HCT116 (cell line): ENCODE measurements at regions not wholly inside any gene's neighbourhood (a gene's known extent, or its start where the extent isn't known, plus 50 kb on each side); places are given as distances from the start of the nearest gene placed in this dataset.

Experiments used
- ATAC-seq: fragments of 200-7000 bp; cut with Tn5 transposase; 2 replicates; pipeline ENCODE4 v1.9.1; 2020; ENCODE audit warnings: mild to moderate bottlenecking, moderate library complexity
- BruUV-seq: library from RNA; stranded (reverse); fragments of 400-500 nt; replicated peaks from 2 replicates; lab custom pipeline; 2021; lab: Mats Ljungman, UMichigan
- CTCF ChIA-PET: fragments of 300-600 bp; sonication (Branson Sonifier 250); formaldehyde crosslinking; loops from one replicate; lab custom pipeline; 2021; ENCODE audit warnings: antibody characterized with exemption; lab: Charles Lee
- POLR2A ChIA-PET: fragments of 300-600, 350-600 bp; sonication (Branson Sonifier 250); formaldehyde crosslinking; loops from one replicate; lab custom pipeline; 2021; ENCODE audit warnings: antibody characterized with exemption; lab: Charles Lee
- RAD21 ChIA-PET, 2 experiments: fragments of 300-600 bp; sonication (Branson Sonifier 250); formaldehyde crosslinking; loops; one replicate each; lab custom pipeline; 2023; ENCODE audit warnings: low total read pairs in 2 of 2; ENCODE audit not compliant: uncharacterized antibody in 2 of 2, unreplicated experiment in 2 of 2, low non-redundant PET in 1 of 2; lab: Charles Lee
- DNase-seq: peaks from one replicate; pipeline ENCODE4 v3.0.0-alpha.2; 2010; ENCODE audit warnings: low read depth, low spot score
- H2AFZ ChIP-seq: fragments of 200-600 bp; shearing (Covaris generic), sonication (generic); 2 replicates; pipeline ENCODE4 v1.6.1; 2017; ENCODE audit warnings: low read depth, mixed run types, mixed read lengths, antibody characterized with exemption, low read length; ENCODE audit not compliant: poor library complexity, severe bottlenecking
- H3K27ac ChIP-seq: 2 replicates; pipeline ENCODE4 v1.5.1; 2012; ENCODE audit warnings: low read depth, low read length
- H3K27me3 ChIP-seq: fragments of 200-600 bp; sonication (generic); 2 replicates; pipeline ENCODE4 v1.6.1; 2016; ENCODE audit warnings: mixed run types, low read length, mixed read lengths; ENCODE audit not compliant: insufficient read depth
- H3K36me3 ChIP-seq, 2 experiments: fragments of 200-500 bp in 1 of 2; fragments of 200-600 bp in 1 of 2; sonication (Bioruptor generic) in 1 of 2; sonication (generic) in 1 of 2; 2 replicates each; pipeline versions ENCODE4 v1.5.1 to v1.6.1; 2014 to 2016; ENCODE audit warnings: low read length in 2 of 2, inconsistent platforms in 1 of 2, mixed read lengths in 1 of 2, mixed run types in 1 of 2; ENCODE audit not compliant: insufficient read depth in 2 of 2, control insufficient read depth in 1 of 2
- H3K4me1 ChIP-seq, 2 experiments: fragments of 200-600 bp in 1 of 2; sonication (generic) in 1 of 2; 2 replicates each; pipeline versions ENCODE4 v1.5.1 to v1.6.1; 2012 to 2017; ENCODE audit warnings: low read length in 2 of 2, inconsistent platforms in 1 of 2, mild to moderate bottlenecking in 1 of 2, mixed read lengths in 1 of 2, mixed run types in 1 of 2, moderate library complexity in 1 of 2; ENCODE audit not compliant: insufficient read depth in 2 of 2, control insufficient read depth in 1 of 2
- H3K4me2 ChIP-seq: fragments of 200-600 bp; sonication (generic); 2 replicates; pipeline ENCODE4 v1.6.1; 2017; ENCODE audit warnings: mixed run types, low read length, mixed read lengths
- H3K4me3 ChIP-seq, 2 experiments: fragments of 200-600 bp in 1 of 2; sonication (generic) in 1 of 2; replicated peaks in 1 of 2; 2 replicates each; pipeline ENCODE4 v1.5.1; 2011 to 2016; ENCODE audit warnings: low read length in 2 of 2, control low read depth in 1 of 2, low read depth in 1 of 2, mild to moderate bottlenecking in 1 of 2, mixed read lengths in 1 of 2, mixed run types in 1 of 2
- H3K79me2 ChIP-seq: fragments of 200-600 bp; sonication (generic); 2 replicates; pipeline ENCODE4 v1.6.1; 2017; ENCODE audit warnings: mild to moderate bottlenecking, mixed run types, low read length, moderate library complexity, mixed read lengths; ENCODE audit not compliant: insufficient read depth
- H3K9ac ChIP-seq: fragments of 200-600 bp; sonication (generic); 2 replicates; pipeline ENCODE4 v1.6.1; 2016; ENCODE audit warnings: low read length, mixed read lengths
- H3K9me2 ChIP-seq: fragments of 200-600 bp; sonication (generic), shearing (Covaris generic); 2 replicates; pipeline ENCODE4 v1.6.1; 2017; ENCODE audit warnings: mixed run types, mild to moderate bottlenecking, moderate library complexity; ENCODE audit not compliant: insufficient read depth
- H3K9me3 ChIP-seq, 2 experiments: fragments of 200-500 bp in 1 of 2; fragments of 200-600 bp in 1 of 2; sonication (Bioruptor generic) in 1 of 2; sonication (generic) in 1 of 2; 2 replicates each; pipeline ENCODE4 v1.6.1; 2014 to 2017; ENCODE audit warnings: low read length in 2 of 2, mixed read lengths in 2 of 2, inconsistent platforms in 1 of 2, low read depth in 1 of 2, mild to moderate bottlenecking in 1 of 2, mixed run types in 1 of 2, moderate library complexity in 1 of 2; ENCODE audit not compliant: control insufficient read depth in 1 of 2, insufficient read depth in 1 of 2
- H4K20me1 ChIP-seq: fragments of 200-600 bp; sonication (generic), shearing (Covaris generic); 2 replicates; pipeline ENCODE4 v1.6.1; 2017; ENCODE audit warnings: mixed run types, mild to moderate bottlenecking, moderate library complexity; ENCODE audit not compliant: insufficient read depth
- ATF3 ChIP-seq: IDR thresholded peaks from 2 replicates; pipeline ENCODE4 v1.6.1; 2012
- CBX3 ChIP-seq: IDR thresholded peaks from 2 replicates; pipeline ENCODE4 v1.6.1; 2012; ENCODE audit warnings: low read depth
- CEBPB ChIP-seq: IDR thresholded peaks from 2 replicates; pipeline ENCODE4 v1.6.1; 2012; ENCODE audit warnings: low read depth
- EGR1 ChIP-seq: IDR thresholded peaks from 2 replicates; pipeline ENCODE4 v1.6.1; 2012; ENCODE audit warnings: low read depth
- ELF1 ChIP-seq: IDR thresholded peaks from 2 replicates; pipeline ENCODE4 v1.6.1; 2012; ENCODE audit warnings: low read depth, borderline replicate concordance
- EZH2 ChIP-seq: fragments of 200-600 bp; sonication (generic); IDR thresholded peaks from 2 replicates; pipeline ENCODE4 v1.6.1; 2017; ENCODE audit warnings: antibody characterized with exemption, mixed run types
- EZH2phosphoT487 ChIP-seq: fragments of 200-600 bp; IDR thresholded peaks from 2 replicates; pipeline ENCODE4 v1.6.1; 2018; ENCODE audit warnings: antibody characterized with exemption, borderline replicate concordance
- FOSL1 ChIP-seq: IDR thresholded peaks from 2 replicates; pipeline ENCODE4 v1.6.1; 2012; ENCODE audit warnings: low read depth
- JUND ChIP-seq: IDR thresholded peaks from 2 replicates; pipeline ENCODE4 v1.6.1; 2012
- POLR2A ChIP-seq: IDR thresholded peaks from 2 replicates; pipeline ENCODE4 v1.7.0; 2011; ENCODE audit warnings: borderline replicate concordance; ENCODE audit not compliant: insufficient read depth, insufficient read length; ENCODE audit errors: extremely low read depth
- POLR2AphosphoS5 ChIP-seq: IDR thresholded peaks from 2 replicates; pipeline ENCODE4 v1.6.1; 2011; ENCODE audit warnings: mild to moderate bottlenecking, low read depth, low read length, moderate library complexity
- REST ChIP-seq: IDR thresholded peaks from 2 replicates; pipeline ENCODE4 v1.6.1; 2012; ENCODE audit warnings: low read depth
- SP1 ChIP-seq: IDR thresholded peaks from 2 replicates; pipeline ENCODE4 v1.6.1; 2012; ENCODE audit warnings: low read depth
- SRF ChIP-seq: IDR thresholded peaks from 2 replicates; pipeline ENCODE4 v1.6.1; 2012; ENCODE audit warnings: low read depth
- TCF7L2 ChIP-seq: IDR thresholded peaks from 2 replicates; pipeline ENCODE4 v1.7.0; 2011; ENCODE audit warnings: borderline replicate concordance, inconsistent platforms; ENCODE audit not compliant: insufficient read depth, insufficient read length; ENCODE audit errors: extremely low read depth
- YY1 ChIP-seq: IDR thresholded peaks from 2 replicates; pipeline ENCODE4 v1.6.1; 2011; ENCODE audit warnings: low read length, low read depth, moderate library complexity, mild to moderate bottlenecking; ENCODE audit not compliant: insufficient replicate concordance; ENCODE audit errors: extremely low read depth
- ZBTB33 ChIP-seq: IDR thresholded peaks from 2 replicates; pipeline ENCODE4 v1.6.1; 2011; ENCODE audit warnings: mild to moderate bottlenecking, low read length, moderate library complexity; ENCODE audit not compliant: insufficient replicate concordance; ENCODE audit errors: extremely low read depth
- ZFX ChIP-seq: fragments of 450-650 bp; IDR thresholded peaks from 2 replicates; pipeline ENCODE4 v1.6.1; 2017
- intact Hi-C: fragments of 100-400 bp; cut with micrococcal nuclease; formaldehyde crosslinking; loops from 2 replicates; pipeline ENCODE4 v1.10.0; 2022
- TF ChIP-seq, protein P1 (sequence below), 3 experiments: fragments of 200-600 bp in 1 of 3; sonication (generic) in 1 of 3; IDR thresholded peaks in 2 of 3; conservative IDR thresholded peaks in 1 of 3; 2 replicates each; pipeline ENCODE4 v1.5.1; 2012 to 2017; ENCODE audit warnings: low read depth in 2 of 3, low read length in 2 of 3, antibody characterized with exemption in 1 of 3, borderline replicate concordance in 1 of 3, control low read depth in 1 of 3, mild to moderate bottlenecking in 1 of 3, mixed read lengths in 1 of 3, mixed run types in 1 of 3, moderate library complexity in 1 of 3; ENCODE audit not compliant: insufficient read depth in 1 of 3
- TF ChIP-seq, protein P2 (sequence below): IDR thresholded peaks from 2 replicates; pipeline ENCODE4 v1.6.1; 2012

- no peak overlapping the region for H3K27ac ChIP-seq
- intact Hi-C loops, result no loop called here
- no peak overlapping the region for H3K9ac ChIP-seq
- H2AFZ ChIP-seq, result no peak overlapping the region
- BruUV-seq, result no TSS peak
- H3K4me2 ChIP-seq, result no peak overlapping the region
- H3K4me1 ChIP-seq, result no peaks in the 10 kb centered on the region
- RAD21 ChIA-PET, result no interaction called here
- no peaks in the 10 kb centered on the region for H3K27me3 ChIP-seq
- H3K36me3 ChIP-seq, result no peaks in the 10 kb centered on the region
- no peaks in the 10 kb centered on the region for H3K9me2 ChIP-seq
- ATAC-seq, result no peak
- POLR2A ChIA-PET, result no interaction called here
- TF ChIP-seq FOSL1 (no peak), ZFX (no peak), CBX3 (no peak), POLR2AphosphoS5 (no peak), POLR2A (no peak), SRF (no peak), JUND (no peak), EZH2phosphoT487 (no peak), ELF1 (no peak), CEBPB (no peak), SP1 (no peak), EZH2 (no peak), ZBTB33 (no peak), YY1 (no peak), TCF7L2 (no peak), REST (no peak), ATF3 (no peak), EGR1 (no peak)
- TF ChIP-seq, protein P1, sequence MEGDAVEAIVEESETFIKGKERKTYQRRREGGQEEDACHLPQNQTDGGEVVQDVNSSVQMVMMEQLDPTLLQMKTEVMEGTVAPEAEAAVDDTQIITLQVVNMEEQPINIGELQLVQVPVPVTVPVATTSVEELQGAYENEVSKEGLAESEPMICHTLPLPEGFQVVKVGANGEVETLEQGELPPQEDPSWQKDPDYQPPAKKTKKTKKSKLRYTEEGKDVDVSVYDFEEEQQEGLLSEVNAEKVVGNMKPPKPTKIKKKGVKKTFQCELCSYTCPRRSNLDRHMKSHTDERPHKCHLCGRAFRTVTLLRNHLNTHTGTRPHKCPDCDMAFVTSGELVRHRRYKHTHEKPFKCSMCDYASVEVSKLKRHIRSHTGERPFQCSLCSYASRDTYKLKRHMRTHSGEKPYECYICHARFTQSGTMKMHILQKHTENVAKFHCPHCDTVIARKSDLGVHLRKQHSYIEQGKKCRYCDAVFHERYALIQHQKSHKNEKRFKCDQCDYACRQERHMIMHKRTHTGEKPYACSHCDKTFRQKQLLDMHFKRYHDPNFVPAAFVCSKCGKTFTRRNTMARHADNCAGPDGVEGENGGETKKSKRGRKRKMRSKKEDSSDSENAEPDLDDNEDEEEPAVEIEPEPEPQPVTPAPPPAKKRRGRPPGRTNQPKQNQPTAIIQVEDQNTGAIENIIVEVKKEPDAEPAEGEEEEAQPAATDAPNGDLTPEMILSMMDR (IDR thresholded peaks at IDR 0.05 in 2 of 3, conservative IDR thresholded peaks at IDR 0.05 in 1 of 3; ENCODE audit: borderline replicate concordance in 1 of 3, insufficient read depth in 1 of 3, low read depth in 2 of 3, low read length in 2 of 3), result no peak
- TF ChIP-seq, protein P2, sequence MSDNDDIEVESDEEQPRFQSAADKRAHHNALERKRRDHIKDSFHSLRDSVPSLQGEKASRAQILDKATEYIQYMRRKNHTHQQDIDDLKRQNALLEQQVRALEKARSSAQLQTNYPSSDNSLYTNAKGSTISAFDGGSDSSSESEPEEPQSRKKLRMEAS, result no peak
- TF ChIP-seq, all 23 proteins: peak for 0
- Histone ChIP-seq H3K9me3 (peaks cover 4 to 27% of the 10 kb centered on the region in 2 experiments; a peak in 2 of 4 replicates), H3K79me2 (no peaks in the 10 kb centered on the region), H3K4me3 (no peak overlapping the region), H4K20me1 (no peaks in the 10 kb centered on the region)
- CTCF ChIA-PET, result no interaction called here
- no peak for DNase-seq
Observed at GRCh38 chr7:52079726-52080125, 763.1 kb upstream of the COBL start.
